Type B pancreatic cell (in vitro differentiated cells): ENCODE measurements at regions not wholly inside any gene's neighbourhood (a gene's known extent, or its start where the extent isn't known, plus 50 kb on each side); places are given as distances from the start of the nearest gene placed in this dataset.

Source experiments
- DNase-seq: peaks from one replicate; pipeline ENCODE4 v3.0.0; 2021; ENCODE audit warnings: mixed read lengths; ENCODE audit not compliant: unreplicated experiment; ENCODE audit errors: extremely low spot score
- H3K27ac Mint-ChIP-seq: 2 replicates; pipeline ENCODE4 v1.8.0; 2021; ENCODE audit warnings: mild to moderate bottlenecking, mixed read lengths
- H3K27me3 Mint-ChIP-seq: 2 replicates; pipeline ENCODE4 v1.8.0; 2021; ENCODE audit warnings: mixed read lengths
- H3K36me3 Mint-ChIP-seq: 2 replicates; pipeline ENCODE4 v1.8.0; 2021; ENCODE audit warnings: mixed read lengths
- H3K4me1 Mint-ChIP-seq: one replicate; pipeline ENCODE4 v1.8.0; 2021; ENCODE audit warnings: mixed read lengths; ENCODE audit not compliant: unreplicated experiment
- H3K4me3 Mint-ChIP-seq: 2 replicates; pipeline ENCODE4 v1.8.0; 2021; ENCODE audit warnings: mild to moderate bottlenecking, mixed read lengths
- H3K9me3 Mint-ChIP-seq: 2 replicates; pipeline ENCODE4 v1.8.0; 2021; ENCODE audit warnings: mixed read lengths
- CTCF ChIP-seq: fragments of 200-600 bp; sonication (generic); conservative IDR thresholded peaks from 2 replicates; pipeline ENCODE4 v1.5.0; 2021; ENCODE audit warnings: antibody characterized with exemption, mild to moderate bottlenecking

- peaks cover 12% of the 10 kb centered on the region for H3K27me3 Mint-ChIP-seq
- H3K27ac Mint-ChIP-seq: no peak overlapping the region
- no peak for TF ChIP-seq CTCF
- H3K9me3 Mint-ChIP-seq: peaks cover 2% of the 10 kb centered on the region
- no peak overlapping the region for H3K4me3 Mint-ChIP-seq
- no peak for DNase-seq
- H3K4me1 Mint-ChIP-seq: peaks cover 46% of the 10 kb centered on the region
- H3K36me3 Mint-ChIP-seq: no peaks in the 10 kb centered on the region
Measured at GRCh38 chr1:11345971-11346715, 73.1 kb downstream of the UBIAD1 start.

GRCh38 chr1:11350265-11350664, 77.3 kb downstream of the UBIAD1 start:
- H3K9me3 Mint-ChIP-seq: peaks cover 9% of the 10 kb centered on the region
- H3K4me1 Mint-ChIP-seq: peaks cover 34% of the 10 kb centered on the region
- DNase-seq: no peak
- no peaks in the 10 kb centered on the region for H3K36me3 Mint-ChIP-seq
- H3K4me3 Mint-ChIP-seq: no peak overlapping the region
- H3K27me3 Mint-ChIP-seq: peaks cover 14% of the 10 kb centered on the region
- no peak for TF ChIP-seq CTCF
- H3K27ac Mint-ChIP-seq: no peak overlapping the region

GRCh38 chr1:11352058-11352715, 79.2 kb downstream of the UBIAD1 start:
- Mint-ChIP-seq H3K4me1 (peaks cover 33% of the 10 kb centered on the region), H3K36me3 (no peaks in the 10 kb centered on the region), H3K9me3 (peaks cover 9% of the 10 kb centered on the region), H3K4me3 (no peak overlapping the region), H3K27me3 (peaks cover 13% of the 10 kb centered on the region), H3K27ac (no peak overlapping the region)
- TF ChIP-seq CTCF: no peak
- DNase-seq: no peak

- DNase-seq: no peak
- Mint-ChIP-seq H3K36me3 (no peaks in the 10 kb centered on the region), H3K27me3 (peaks cover 17% of the 10 kb centered on the region), H3K27ac (no peak overlapping the region), H3K9me3 (peaks cover 9% of the 10 kb centered on the region), H3K4me3 (peak overlapping the region; percentile 22), H3K4me1 (peaks cover 39% of the 10 kb centered on the region)
- no peak for TF ChIP-seq CTCF
Measured at GRCh38 chr1:11352816-11353799, 80.1 kb downstream of the UBIAD1 start.

- no peak overlapping the region for H3K27ac Mint-ChIP-seq
- H3K27me3 Mint-ChIP-seq: peaks cover 20% of the 10 kb centered on the region
- DNase-seq: no peak
- H3K36me3 Mint-ChIP-seq: no peaks in the 10 kb centered on the region
- peaks cover 9% of the 10 kb centered on the region for H3K9me3 Mint-ChIP-seq
- TF ChIP-seq CTCF: no peak
- peaks cover 45% of the 10 kb centered on the region for H3K4me1 Mint-ChIP-seq
- H3K4me3 Mint-ChIP-seq: no peak overlapping the region
Measured at GRCh38 chr1:11354893-11355553, 82.0 kb downstream of the UBIAD1 start.
